Body of pancreas (tissue), 4 donors: ENCODE measurements at regions not wholly inside any gene's neighbourhood (a gene's known extent, or its start where the extent isn't known, plus 50 kb on each side); places are given as distances from the start of the nearest gene placed in this dataset.
A peak's percentile ranks its signal among the peaks of the same experiment; 100 is the strongest.

Experiments used
- ATAC-seq: fragments of 150-250 bp; one replicate; pipeline ENCODE4 v1.9.1; 2016
- DNase-seq, 4 donors: peaks; one replicate each; pipeline ENCODE4 v3.0.0-alpha.2; 2019
- H3K27ac ChIP-seq, 4 donors: fragments of 200-600 bp; sonication (generic); 1 replicate in 3 of 4; 2 replicates in 1 of 4; pipeline versions ENCODE4 v1.5.1 to v1.6.1; 2016 to 2019; ENCODE audit warnings: mild to moderate bottlenecking in 1 of 4, mixed read lengths in 1 of 4, moderate library complexity in 1 of 4
- H3K27me3 ChIP-seq, 2 donors: fragments of 200-600 bp; sonication (generic); one replicate each; pipeline ENCODE4 v1.6.0; 2016; ENCODE audit warnings: mild to moderate bottlenecking in 1 of 2
- H3K36me3 ChIP-seq, 2 donors: fragments of 200-600 bp; sonication (generic); replicated peaks in 1 of 2; 2 replicates each; pipeline ENCODE4 v1.5.1; 2016; ENCODE audit warnings: low read depth in 2 of 2; ENCODE audit not compliant: insufficient read depth in 1 of 2
- H3K4me1 ChIP-seq: fragments of 200-600 bp; sonication (generic); one replicate; pipeline ENCODE4 v1.6.0; 2016
- H3K4me3 ChIP-seq, 2 donors: fragments of 200-600 bp; sonication (generic); 1 replicate in 1 of 2; 2 replicates in 1 of 2; pipeline ENCODE4 v1.5.1; 2016 to 2019
- H3K9me3 ChIP-seq, 3 donors: fragments of 200-600 bp; sonication (generic); 1 replicate in 2 of 3; 2 replicates in 1 of 3; pipeline ENCODE4 v1.5.1; 2016
- POLR2A ChIP-seq, 3 donors: fragments of 450-650 bp; IDR thresholded peaks; one replicate each; pipeline ENCODE4 v1.6.1; 2016; ENCODE audit warnings: antibody characterized with exemption in 3 of 3, mild to moderate bottlenecking in 2 of 3
- WGBS, 2 donors: methylation state at CpG; one replicate each; pipeline ENCODE4 v1.1.5; 2017; 5-methylcytosine and 5-hydroxymethylcytosine counted together
- intact Hi-C: fragments of 100-400 bp; cut with DNase I; formaldehyde crosslinking; loops from one replicate; pipeline ENCODE4 v1.15.1; 2023
- TF ChIP-seq, protein P1 (sequence below), 7 experiments: fragments of 450-650 bp in 4 of 7; fragments of 200-600 bp in 3 of 7; sonication (generic) in 3 of 7; IDR thresholded peaks; one replicate each; pipeline ENCODE4 v1.5.1; 2016 to 2019; ENCODE audit warnings: antibody characterized with exemption in 7 of 7

DNA sequence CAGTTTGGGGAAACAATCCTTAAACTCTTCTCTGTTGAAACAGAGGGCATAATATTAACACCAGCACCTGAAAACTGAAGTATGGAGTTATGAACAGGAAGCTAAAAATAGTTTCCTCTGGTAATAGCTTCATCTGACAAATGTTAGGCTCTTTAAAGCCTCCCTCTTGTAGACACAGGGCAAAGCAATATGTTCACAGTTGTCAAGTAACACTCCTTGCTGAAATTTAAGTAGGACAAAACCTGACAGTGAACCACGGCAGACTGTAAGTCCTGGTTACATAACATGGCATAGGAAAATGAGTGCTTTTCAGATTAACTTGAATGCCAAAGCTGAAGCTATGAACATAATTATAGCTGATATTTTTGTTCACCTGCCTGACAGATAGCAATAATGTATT, 172.9 kb downstream of the CMPK2 start:
- no peaks in the 10 kb centered on the region for H3K4me1 ChIP-seq
- WGBS, 2 donors, result 83 to 89% methylated on average over 1 of the region's 1 CpG
- no peak for ATAC-seq

DNA sequence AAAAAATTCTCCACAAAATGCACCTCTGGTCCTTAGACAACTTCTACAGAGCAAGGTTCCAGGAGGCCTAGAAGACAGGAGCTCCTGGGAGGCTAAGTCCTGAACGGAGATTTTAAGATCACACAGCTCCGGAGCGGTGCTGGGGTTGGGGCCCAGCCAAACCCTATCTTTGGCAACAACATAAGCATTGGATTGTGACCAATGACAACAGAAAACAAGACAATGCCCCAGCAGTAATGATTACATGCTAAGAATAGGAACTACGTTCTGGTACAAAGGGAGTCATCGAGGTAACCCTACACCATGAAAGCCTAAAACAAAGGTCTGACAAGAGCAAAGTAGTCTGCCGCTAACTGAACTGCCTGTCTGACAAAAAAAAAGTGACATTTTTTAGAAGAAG, 171.2 kb downstream of the CMPK2 start:
- H3K27ac ChIP-seq, result no peak overlapping the region
- 29 to 30% methylated on average over 6 of the region's 6 CpGs for WGBS, 2 donors
- H3K4me3 ChIP-seq, result no peak overlapping the region
- intact Hi-C loops, result no loop called here
- no peaks in the 10 kb centered on the region for H3K9me3 ChIP-seq
- ATAC-seq, result no peak
- H3K36me3 ChIP-seq, result no peaks in the 10 kb centered on the region
- no peaks in the 10 kb centered on the region for H3K4me1 ChIP-seq
- H3K27me3 ChIP-seq, result no peaks in the 10 kb centered on the region
- DNase-seq, result peak in 2 of 4 donors; percentile 12 to 13
- no peak for TF ChIP-seq POLR2A (IDR thresholded peaks at IDR 0.05)
- TF ChIP-seq, protein P1, sequence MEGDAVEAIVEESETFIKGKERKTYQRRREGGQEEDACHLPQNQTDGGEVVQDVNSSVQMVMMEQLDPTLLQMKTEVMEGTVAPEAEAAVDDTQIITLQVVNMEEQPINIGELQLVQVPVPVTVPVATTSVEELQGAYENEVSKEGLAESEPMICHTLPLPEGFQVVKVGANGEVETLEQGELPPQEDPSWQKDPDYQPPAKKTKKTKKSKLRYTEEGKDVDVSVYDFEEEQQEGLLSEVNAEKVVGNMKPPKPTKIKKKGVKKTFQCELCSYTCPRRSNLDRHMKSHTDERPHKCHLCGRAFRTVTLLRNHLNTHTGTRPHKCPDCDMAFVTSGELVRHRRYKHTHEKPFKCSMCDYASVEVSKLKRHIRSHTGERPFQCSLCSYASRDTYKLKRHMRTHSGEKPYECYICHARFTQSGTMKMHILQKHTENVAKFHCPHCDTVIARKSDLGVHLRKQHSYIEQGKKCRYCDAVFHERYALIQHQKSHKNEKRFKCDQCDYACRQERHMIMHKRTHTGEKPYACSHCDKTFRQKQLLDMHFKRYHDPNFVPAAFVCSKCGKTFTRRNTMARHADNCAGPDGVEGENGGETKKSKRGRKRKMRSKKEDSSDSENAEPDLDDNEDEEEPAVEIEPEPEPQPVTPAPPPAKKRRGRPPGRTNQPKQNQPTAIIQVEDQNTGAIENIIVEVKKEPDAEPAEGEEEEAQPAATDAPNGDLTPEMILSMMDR (IDR thresholded peaks at IDR 0.05), result no peak

More for the DNA sequence above, 172.9 kb downstream of the CMPK2 start:
- DNase-seq, result no peak
- H3K27me3 ChIP-seq, result no peaks in the 10 kb centered on the region
- no peaks in the 10 kb centered on the region for H3K36me3 ChIP-seq
- H3K27ac ChIP-seq, result no peak overlapping the region
- intact Hi-C loops, result no loop called here
- no peak overlapping the region for H3K4me3 ChIP-seq
- no peaks in the 10 kb centered on the region for H3K9me3 ChIP-seq
- no peak for TF ChIP-seq POLR2A (IDR thresholded peaks at IDR 0.05)
- TF ChIP-seq, protein P1 (IDR thresholded peaks at IDR 0.05), result no peak

DNA sequence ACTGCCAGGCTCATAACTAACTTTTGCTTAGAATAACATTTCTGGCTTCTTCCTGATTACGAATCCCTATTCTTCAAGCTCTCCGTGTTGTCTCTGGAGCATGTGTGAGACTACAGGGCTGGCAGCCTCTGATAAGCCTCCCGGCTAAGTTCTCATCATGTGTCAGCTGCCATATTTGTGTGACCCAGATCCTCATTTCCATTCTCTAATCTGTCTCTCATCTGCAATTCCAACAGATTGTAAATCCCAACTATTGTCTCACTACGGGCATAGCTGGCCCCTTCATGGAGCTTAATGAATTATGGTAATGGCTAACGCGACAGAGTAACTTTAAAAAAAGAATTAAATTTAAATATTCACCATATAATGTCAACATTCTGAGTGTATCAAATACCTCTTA, 165.4 kb downstream of the CMPK2 start:
- ATAC-seq (no peak), DNase-seq (no peak)
- H3K36me3 ChIP-seq, result no peaks in the 10 kb centered on the region
- H3K4me1 ChIP-seq, result no peaks in the 10 kb centered on the region
- no peak for TF ChIP-seq POLR2A (IDR thresholded peaks at IDR 0.05)
- TF ChIP-seq, protein P1 (IDR thresholded peaks at IDR 0.05), result no peak
- intact Hi-C loops, result no loop called here
- 71 to 75% methylated on average over 6 of the region's 6 CpGs for WGBS, 2 donors
- no peak overlapping the region for H3K4me3 ChIP-seq
- H3K27ac ChIP-seq, result no peak overlapping the region
- no peaks in the 10 kb centered on the region for H3K9me3 ChIP-seq
- no peaks in the 10 kb centered on the region for H3K27me3 ChIP-seq

DNA sequence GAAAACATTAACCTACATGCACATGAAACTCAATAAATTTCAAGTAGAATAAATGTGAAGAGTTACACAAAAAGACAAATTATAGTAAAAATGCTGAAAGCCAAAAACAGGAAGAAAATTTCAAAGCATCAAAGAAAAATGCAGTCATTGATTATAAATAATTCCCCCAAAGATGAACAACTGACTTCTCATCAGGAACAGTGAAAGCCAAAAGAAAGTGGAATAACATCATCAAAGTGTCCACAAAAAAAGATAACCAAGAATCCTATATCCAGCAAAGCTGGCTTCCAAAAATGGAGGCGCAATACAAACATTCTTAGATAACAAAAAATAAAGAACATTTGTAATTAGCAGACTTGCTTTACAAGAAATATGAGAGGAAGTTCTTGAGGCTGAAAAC, 161.6 kb downstream of the CMPK2 start:
- no peak for ATAC-seq
- H3K4me1 ChIP-seq, result no peaks in the 10 kb centered on the region
- TF ChIP-seq, protein P1 (IDR thresholded peaks at IDR 0.05), result no peak
- no peak for TF ChIP-seq POLR2A (IDR thresholded peaks at IDR 0.05)

DNA sequence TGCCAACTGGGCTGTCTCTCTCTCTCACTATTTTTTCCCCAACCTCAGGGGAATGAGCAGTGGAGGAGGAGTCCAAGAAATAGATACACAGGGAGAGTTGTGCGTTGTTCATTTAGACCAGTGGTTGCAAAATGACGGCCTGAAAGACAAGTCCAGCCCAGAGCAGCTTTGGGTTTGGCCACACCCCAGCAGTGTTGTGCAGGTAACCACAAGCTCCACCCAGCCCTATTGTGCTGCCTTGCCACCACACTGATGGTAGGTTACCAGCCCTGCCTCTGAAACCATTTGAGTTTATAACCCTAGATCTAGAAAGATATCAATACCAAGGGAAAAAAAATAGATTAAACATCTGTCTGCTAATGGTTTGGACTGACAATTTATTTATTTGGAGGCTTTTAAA, 144.3 kb downstream of the CMPK2 start:
- Histone ChIP-seq H3K36me3 (no peaks in the 10 kb centered on the region), H3K4me3 (no peak overlapping the region), H3K9me3 (no peaks in the 10 kb centered on the region), H3K27ac (no peak overlapping the region), H3K4me1 (no peaks in the 10 kb centered on the region), H3K27me3 (no peaks in the 10 kb centered on the region)
- no peak for DNase-seq
- intact Hi-C loops, result no loop called here
- WGBS, 2 donors, result 85 to 89% methylated on average over 2 of the region's 2 CpGs
- no peak for TF ChIP-seq POLR2A (IDR thresholded peaks at IDR 0.05)
- TF ChIP-seq, protein P1 (IDR thresholded peaks at IDR 0.05), result no peak
- ATAC-seq, result no peak

More for the DNA sequence above, 161.6 kb downstream of the CMPK2 start:
- intact Hi-C loops, result no loop called here
- no peaks in the 10 kb centered on the region for H3K9me3 ChIP-seq
- 92 to 100% methylated on average over 1 of the region's 1 CpG for WGBS, 2 donors
- DNase-seq, result no peak
- H3K36me3 ChIP-seq, result no peaks in the 10 kb centered on the region
- no peak overlapping the region for H3K27ac ChIP-seq
- no peaks in the 10 kb centered on the region for H3K27me3 ChIP-seq
- H3K4me3 ChIP-seq, result no peak overlapping the region
